Tibial nerve (tissue), 4 donors: ENCODE measurements at regions not wholly inside any gene's neighbourhood (a gene's known extent, or its start where the extent isn't known, plus 50 kb on each side); places are given as distances from the start of the nearest gene placed in this dataset.
"Not testable (repeated sequence)": the region's sequence is repeated elsewhere in the genome, so short reads cannot be mapped to it uniquely, and the experiment has no call there.

ENCODE experiments used
- DNase-seq, 2 donors: peaks; one replicate each; pipeline ENCODE4 v3.0.0-alpha.2; 2019; ENCODE audit warnings: low spot score in 2 of 2
- H3K27ac ChIP-seq, 4 donors: fragments of 200-600 bp; sonication (generic) in 3 of 4; one replicate each; pipeline ENCODE4 v1.5.1; 2017 to 2019; ENCODE audit warnings: mild to moderate bottlenecking in 1 of 4
- H3K27me3 ChIP-seq, 2 donors: fragments of 200-600 bp; sonication (generic) in 1 of 2; one replicate each; pipeline versions ENCODE4 v1.5.1 to v1.6.0; 2017 to 2019
- H3K36me3 ChIP-seq, 3 donors: fragments of 200-600 bp; sonication (generic); one replicate each; pipeline ENCODE4 v1.5.1; 2018 to 2019
- H3K4me1 ChIP-seq, 4 donors: fragments of 200-600 bp; sonication (generic) in 3 of 4; one replicate each; pipeline ENCODE4 v1.5.1; 2017 to 2019
- H3K4me3 ChIP-seq, 4 donors: fragments of 200-600 bp; sonication (generic) in 3 of 4; one replicate each; pipeline ENCODE4 v1.5.1; 2017 to 2019; ENCODE audit warnings: mild to moderate bottlenecking in 1 of 4, moderate library complexity in 1 of 4
- H3K9me3 ChIP-seq, 4 donors: fragments of 200-600 bp; sonication (generic) in 3 of 4; one replicate each; pipeline ENCODE4 v1.5.1; 2017 to 2019
- EP300 ChIP-seq, 2 donors: sonication (generic); formaldehyde crosslinking; IDR thresholded peaks; one replicate each; pipeline ENCODE4 v1.6.1; 2017; ENCODE audit warnings: antibody characterized with exemption in 2 of 2, mild to moderate bottlenecking in 1 of 2
- POLR2A ChIP-seq, 2 donors: fragments of 450-650 bp; IDR thresholded peaks; one replicate each; pipeline ENCODE4 v1.6.1; 2017; ENCODE audit warnings: antibody characterized with exemption in 2 of 2, mild to moderate bottlenecking in 2 of 2, moderate library complexity in 2 of 2
- WGBS, 2 donors: methylation state at CpG; one replicate each; pipeline ENCODE4 v1.1.5; 2018; 5-methylcytosine and 5-hydroxymethylcytosine counted together
- TF ChIP-seq, protein P1 (sequence below), 5 experiments: fragments of 200-600 bp in 3 of 5; fragments of 450-650 bp in 2 of 5; sonication (generic) in 3 of 5; IDR thresholded peaks; one replicate each; pipeline ENCODE4 v1.5.1; 2016 to 2019; ENCODE audit warnings: antibody characterized with exemption in 5 of 5, mild to moderate bottlenecking in 3 of 5, moderate library complexity in 2 of 5

DNA sequence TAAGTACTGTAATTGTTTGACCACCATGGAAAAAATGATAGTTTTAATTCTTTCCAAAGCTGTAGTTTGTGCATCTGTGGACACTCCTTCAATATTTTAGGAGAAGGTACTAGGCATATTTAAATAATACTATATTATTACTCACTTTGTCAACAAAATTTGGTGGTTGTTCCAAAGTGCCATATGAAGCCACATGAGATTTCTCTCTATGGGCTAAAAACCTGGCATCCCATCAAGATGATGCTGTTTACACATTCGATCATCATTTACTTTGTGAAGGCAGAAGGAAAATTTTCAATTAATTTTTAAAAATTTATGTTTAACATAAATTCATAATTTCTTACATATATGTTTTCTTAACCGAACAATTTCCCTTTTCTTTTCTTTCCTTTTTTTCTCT, 502.6 kb upstream of the JAG1 start:
- no peaks in the 10 kb centered on the region for H3K9me3 ChIP-seq
- no peak for DNase-seq
- 97% methylated on average over 2 of the region's 2 CpGs for WGBS, 2 donors
- TF ChIP-seq EP300 (IDR thresholded peaks at IDR 0.05) = no peak
- TF ChIP-seq, protein P1, sequence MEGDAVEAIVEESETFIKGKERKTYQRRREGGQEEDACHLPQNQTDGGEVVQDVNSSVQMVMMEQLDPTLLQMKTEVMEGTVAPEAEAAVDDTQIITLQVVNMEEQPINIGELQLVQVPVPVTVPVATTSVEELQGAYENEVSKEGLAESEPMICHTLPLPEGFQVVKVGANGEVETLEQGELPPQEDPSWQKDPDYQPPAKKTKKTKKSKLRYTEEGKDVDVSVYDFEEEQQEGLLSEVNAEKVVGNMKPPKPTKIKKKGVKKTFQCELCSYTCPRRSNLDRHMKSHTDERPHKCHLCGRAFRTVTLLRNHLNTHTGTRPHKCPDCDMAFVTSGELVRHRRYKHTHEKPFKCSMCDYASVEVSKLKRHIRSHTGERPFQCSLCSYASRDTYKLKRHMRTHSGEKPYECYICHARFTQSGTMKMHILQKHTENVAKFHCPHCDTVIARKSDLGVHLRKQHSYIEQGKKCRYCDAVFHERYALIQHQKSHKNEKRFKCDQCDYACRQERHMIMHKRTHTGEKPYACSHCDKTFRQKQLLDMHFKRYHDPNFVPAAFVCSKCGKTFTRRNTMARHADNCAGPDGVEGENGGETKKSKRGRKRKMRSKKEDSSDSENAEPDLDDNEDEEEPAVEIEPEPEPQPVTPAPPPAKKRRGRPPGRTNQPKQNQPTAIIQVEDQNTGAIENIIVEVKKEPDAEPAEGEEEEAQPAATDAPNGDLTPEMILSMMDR (IDR thresholded peaks at IDR 0.05) = no peak
- no peak for TF ChIP-seq POLR2A (IDR thresholded peaks at IDR 0.05)
- no peaks in the 10 kb centered on the region for H3K4me1 ChIP-seq
- H3K27ac ChIP-seq = no peak overlapping the region
- no peaks in the 10 kb centered on the region for H3K27me3 ChIP-seq
- no peaks in the 10 kb centered on the region for H3K36me3 ChIP-seq
- no peak overlapping the region for H3K4me3 ChIP-seq

DNA sequence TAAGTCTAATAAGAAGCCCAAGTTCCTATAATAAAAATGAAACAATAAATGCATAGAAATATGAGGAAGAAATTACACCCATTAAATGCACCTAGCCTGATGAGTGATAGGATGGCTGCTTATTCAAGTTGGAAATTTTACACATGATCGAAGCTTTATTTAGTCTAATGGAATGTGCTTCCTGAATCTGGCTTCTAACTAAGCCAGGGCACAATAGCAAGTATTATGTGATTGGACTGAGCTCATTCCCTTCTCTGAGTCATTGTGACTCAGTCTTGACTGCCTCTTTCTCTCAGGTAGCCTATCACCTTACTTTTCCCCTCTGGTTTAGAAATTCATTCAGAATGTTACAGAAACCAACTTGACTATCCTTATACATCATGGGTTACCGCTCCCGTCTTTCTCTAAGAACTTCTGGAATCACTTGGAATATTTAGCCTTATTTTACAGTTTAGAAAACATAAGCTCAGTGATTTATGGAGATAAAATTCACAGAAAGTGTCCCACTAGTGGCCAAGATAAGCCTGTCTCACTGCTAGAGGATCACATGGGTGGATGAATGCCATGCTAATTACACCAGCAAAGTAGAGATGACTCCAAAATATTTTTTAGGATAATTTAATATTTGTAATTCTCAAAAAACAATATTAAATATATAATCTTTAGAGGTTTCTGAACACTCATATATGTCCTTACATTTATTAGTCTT, 505.3 kb upstream of the JAG1 start:
- no peak overlapping the region for H3K27ac ChIP-seq
- DNase-seq = no peak
- H3K9me3 ChIP-seq = no peaks in the 10 kb centered on the region
- H3K4me1 ChIP-seq = no peaks in the 10 kb centered on the region
- WGBS, 2 donors = 69 to 79% methylated on average over 3 of the region's 3 CpGs
- no peaks in the 10 kb centered on the region for H3K36me3 ChIP-seq
- no peak overlapping the region for H3K4me3 ChIP-seq
- H3K27me3 ChIP-seq = no peaks in the 10 kb centered on the region
- TF ChIP-seq POLR2A (IDR thresholded peaks at IDR 0.05) (no peak), EP300 (IDR thresholded peaks at IDR 0.05) (no peak)
- TF ChIP-seq, protein P1 (IDR thresholded peaks at IDR 0.05) = no peak

DNA sequence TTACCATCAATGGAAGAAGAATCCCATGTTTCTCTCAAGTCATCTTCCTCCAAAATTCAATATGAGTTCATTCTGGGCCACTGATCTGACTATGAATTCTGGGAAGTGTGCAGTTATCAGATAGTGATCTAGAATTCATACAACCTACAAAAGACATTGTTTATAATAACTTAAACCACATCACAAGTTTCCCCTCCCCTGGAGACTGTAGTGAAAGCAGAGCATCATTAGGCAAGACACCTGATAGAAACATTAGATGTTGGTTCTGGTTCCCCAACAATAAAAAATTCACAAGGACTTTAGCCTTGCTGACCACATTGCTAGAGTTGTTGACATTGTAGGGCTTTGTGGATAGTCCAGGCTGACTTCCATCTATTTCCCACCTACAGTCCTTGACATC, 506.4 kb upstream of the JAG1 start:
- Histone ChIP-seq H3K27ac (no peak overlapping the region), H3K27me3 (no peaks in the 10 kb centered on the region), H3K9me3 (peaks cover 0 to 4% (median 0%) of the 10 kb centered on the region in 4 donors), H3K36me3 (no peaks in the 10 kb centered on the region), H3K4me3 (no peak overlapping the region), H3K4me1 (no peaks in the 10 kb centered on the region)
- no peak for DNase-seq
- no peak for TF ChIP-seq POLR2A (IDR thresholded peaks at IDR 0.05)
- TF ChIP-seq, protein P1 (IDR thresholded peaks at IDR 0.05) = no peak

DNA sequence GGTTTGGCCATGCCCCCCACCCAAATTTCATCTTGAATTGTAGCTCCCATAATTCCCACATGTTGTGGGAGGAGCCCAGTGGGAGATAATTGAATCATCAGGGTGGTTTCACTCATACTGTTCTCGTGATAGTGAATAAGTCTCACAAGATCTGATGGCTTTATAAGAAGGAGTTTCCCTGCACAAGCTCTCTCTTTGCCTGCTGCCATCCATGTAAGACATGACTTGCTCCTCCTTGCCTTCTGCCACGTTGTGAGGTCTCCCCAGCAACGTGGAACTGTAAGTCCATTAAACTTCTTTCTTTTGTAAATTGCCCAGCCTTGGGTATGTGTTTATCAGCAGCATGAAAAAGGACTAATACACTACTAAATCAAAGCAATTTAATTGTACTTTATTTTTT, 507.3 kb upstream of the JAG1 start:
- H3K36me3 ChIP-seq, H3K27me3 ChIP-seq, H3K27ac ChIP-seq, H3K9me3 ChIP-seq, H3K4me3 ChIP-seq, H3K4me1 ChIP-seq, DNase-seq: not testable (repeated sequence)
- WGBS, 2 donors = 90 to 92% methylated on average over 3 of the region's 3 CpGs

DNA sequence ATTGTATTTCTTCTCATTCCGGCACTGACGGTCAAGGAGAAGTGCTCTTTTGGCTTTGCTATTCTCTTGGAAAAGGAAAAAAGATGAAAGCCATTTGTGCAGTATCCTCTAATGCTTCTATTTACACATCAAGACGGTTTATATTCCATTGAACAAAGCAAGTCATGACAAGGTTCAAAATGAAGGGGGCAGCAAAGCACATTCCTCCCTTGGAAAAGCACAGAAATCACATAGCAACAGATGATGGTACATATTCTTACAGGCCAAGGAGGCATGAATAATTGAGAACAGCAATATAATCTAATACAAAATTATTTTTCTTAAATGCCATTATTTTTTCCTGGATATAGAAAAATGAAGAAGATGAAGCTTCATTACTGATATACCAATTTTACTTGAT, 508.2 kb upstream of the JAG1 start:
- Histone ChIP-seq H3K27me3 (no peaks in the 10 kb centered on the region), H3K27ac (no peak overlapping the region), H3K9me3 (peaks cover 0 to 8% (median 2%) of the 10 kb centered on the region in 4 donors), H3K4me1 (no peaks in the 10 kb centered on the region), H3K4me3 (no peak overlapping the region), H3K36me3 (no peaks in the 10 kb centered on the region)
- TF ChIP-seq, protein P1 (IDR thresholded peaks at IDR 0.05) = no peak
- TF ChIP-seq EP300 (IDR thresholded peaks at IDR 0.05) (no peak), POLR2A (IDR thresholded peaks at IDR 0.05) (no peak)
- 97 to 98% methylated on average over 3 of the region's 3 CpGs for WGBS, 2 donors
- no peak for DNase-seq

DNA sequence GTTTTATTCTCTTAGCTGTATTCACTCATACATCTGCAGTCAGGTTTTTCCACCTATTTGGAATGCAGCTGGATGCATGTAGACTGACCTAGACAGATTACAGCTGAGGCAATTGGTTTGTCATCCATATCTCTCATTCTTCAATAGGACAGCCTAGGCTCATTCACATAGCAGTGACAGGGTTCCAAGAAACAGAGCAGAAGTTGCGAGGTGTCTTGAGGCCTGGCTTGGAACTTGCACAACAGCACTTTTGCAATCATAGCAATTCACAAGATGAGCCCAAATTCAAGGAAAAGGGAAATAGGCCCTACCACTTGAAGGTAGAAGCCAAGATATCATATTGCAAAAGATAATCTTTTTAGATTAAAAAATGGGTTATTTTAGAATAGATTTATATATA, 508.9 kb upstream of the JAG1 start:
- H3K4me1 ChIP-seq = no peaks in the 10 kb centered on the region
- H3K27me3 ChIP-seq = no peaks in the 10 kb centered on the region
- peaks cover 0 to 8% (median 2%) of the 10 kb centered on the region in 4 donors for H3K9me3 ChIP-seq
- TF ChIP-seq, protein P1 (IDR thresholded peaks at IDR 0.05) = no peak
- TF ChIP-seq POLR2A (IDR thresholded peaks at IDR 0.05) (no peak), EP300 (IDR thresholded peaks at IDR 0.05) (peak in 1 of 2 donors; percentile 61)
- WGBS, 2 donors = 64 to 78% methylated on average over 1 of the region's 1 CpG
- H3K4me3 ChIP-seq = no peak overlapping the region
- no peaks in the 10 kb centered on the region for H3K36me3 ChIP-seq
- DNase-seq = peak in 1 of 2 donors; percentile 27
- H3K27ac ChIP-seq = no peak overlapping the region
